ENCODE measurements at regions not wholly inside any gene's neighbourhood (a gene's known extent, or its start where the extent isn't known, plus 50 kb on each side); places are given as distances from the start of the nearest gene placed in this dataset.

DNA sequence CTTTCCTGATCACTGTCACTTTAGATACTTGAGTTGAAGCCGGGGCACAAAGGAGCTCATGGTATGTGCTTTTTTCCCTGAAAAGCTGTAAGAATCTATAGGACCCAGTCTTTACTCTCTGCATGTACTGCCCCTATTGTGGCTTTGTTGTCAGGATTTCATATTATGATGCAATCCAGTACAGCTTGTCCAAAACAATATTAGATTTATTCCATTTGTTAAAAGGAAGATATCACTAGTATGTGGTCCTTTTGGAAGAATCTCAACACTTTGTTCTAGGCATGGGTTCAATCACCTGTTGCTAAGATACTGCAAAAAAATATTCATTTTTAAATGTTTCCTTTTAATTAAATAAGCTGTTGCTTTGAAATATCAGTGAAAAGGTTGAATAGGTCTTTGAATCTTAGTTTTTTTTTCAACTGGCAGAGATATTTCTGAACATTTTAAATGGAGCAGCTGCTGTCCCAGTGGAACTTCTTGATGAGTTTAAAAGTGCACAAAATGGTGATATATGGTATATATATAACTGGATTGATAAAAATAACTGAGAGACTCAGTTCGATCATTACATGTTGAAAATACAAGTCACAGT lies 256.6 kb upstream of the NT5C1B start:
- TF ChIP-seq, protein P1, sequence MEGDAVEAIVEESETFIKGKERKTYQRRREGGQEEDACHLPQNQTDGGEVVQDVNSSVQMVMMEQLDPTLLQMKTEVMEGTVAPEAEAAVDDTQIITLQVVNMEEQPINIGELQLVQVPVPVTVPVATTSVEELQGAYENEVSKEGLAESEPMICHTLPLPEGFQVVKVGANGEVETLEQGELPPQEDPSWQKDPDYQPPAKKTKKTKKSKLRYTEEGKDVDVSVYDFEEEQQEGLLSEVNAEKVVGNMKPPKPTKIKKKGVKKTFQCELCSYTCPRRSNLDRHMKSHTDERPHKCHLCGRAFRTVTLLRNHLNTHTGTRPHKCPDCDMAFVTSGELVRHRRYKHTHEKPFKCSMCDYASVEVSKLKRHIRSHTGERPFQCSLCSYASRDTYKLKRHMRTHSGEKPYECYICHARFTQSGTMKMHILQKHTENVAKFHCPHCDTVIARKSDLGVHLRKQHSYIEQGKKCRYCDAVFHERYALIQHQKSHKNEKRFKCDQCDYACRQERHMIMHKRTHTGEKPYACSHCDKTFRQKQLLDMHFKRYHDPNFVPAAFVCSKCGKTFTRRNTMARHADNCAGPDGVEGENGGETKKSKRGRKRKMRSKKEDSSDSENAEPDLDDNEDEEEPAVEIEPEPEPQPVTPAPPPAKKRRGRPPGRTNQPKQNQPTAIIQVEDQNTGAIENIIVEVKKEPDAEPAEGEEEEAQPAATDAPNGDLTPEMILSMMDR (optimal IDR thresholded peaks at IDR 0.05 in 1 of 3, IDR thresholded peaks at IDR 0.05 in 1 of 3, conservative IDR thresholded peaks at IDR 0.05 in 1 of 3; ENCODE audit: extremely low read depth in 1 of 3, insufficient read depth in 2 of 3, low read length in 3 of 3): no peak
- no peak for TF ChIP-seq EZH2 (IDR thresholded peaks at IDR 0.05; ENCODE audit: low read length)

All from keratinocyte (primary cell).